ENCODE measurements at regions not wholly inside any gene's neighbourhood (a gene's known extent, or its start where the extent isn't known, plus 50 kb on each side); places are given as distances from the start of the nearest gene placed in this dataset.
"Not testable (repeated sequence)": the region's sequence is repeated elsewhere in the genome, so short reads cannot be mapped to it uniquely, and the experiment has no call there.

DNA sequence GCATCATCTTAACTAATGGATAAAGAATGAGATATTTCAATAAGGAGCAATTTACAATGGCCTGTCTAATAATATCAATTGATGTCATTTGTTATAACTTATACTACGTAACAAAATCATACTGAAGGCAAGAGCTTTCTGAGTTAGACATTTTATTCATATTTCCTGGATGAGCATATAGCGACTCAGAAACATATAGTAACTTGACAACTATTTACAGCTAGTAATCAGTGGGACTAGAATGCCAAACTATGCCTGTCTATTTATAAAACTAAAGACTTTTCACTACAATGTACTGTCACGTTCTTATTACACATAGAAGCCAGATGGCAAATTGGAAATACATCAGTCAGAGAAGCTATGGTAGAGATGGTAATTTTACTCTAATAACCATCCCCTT, 766.2 kb upstream of the TMEFF2 start:
- DNase-seq (ENCODE audit: low spot score), result no peak

DNA sequence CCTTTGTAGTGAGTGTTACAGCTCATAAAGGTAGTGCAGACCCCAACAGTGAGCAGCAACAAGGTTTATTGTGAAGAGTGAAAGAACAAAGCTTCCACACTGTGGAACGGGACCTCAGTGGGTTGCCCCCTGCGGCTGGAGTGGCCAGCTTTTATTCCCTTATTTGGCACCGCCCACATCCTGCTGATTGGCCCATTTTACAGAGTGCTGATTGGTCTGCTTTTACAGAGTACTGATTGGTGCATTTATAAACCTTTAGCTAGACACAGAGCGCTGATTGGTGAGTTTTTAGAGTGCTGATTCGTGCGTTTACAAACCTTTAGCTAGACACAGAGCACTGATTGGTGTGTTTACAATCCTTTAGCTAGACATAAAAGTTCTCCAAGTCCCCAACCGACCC, 763.9 kb upstream of the TMEFF2 start:
- DNase-seq (ENCODE audit: low spot score), result not testable (repeated sequence)

DNA sequence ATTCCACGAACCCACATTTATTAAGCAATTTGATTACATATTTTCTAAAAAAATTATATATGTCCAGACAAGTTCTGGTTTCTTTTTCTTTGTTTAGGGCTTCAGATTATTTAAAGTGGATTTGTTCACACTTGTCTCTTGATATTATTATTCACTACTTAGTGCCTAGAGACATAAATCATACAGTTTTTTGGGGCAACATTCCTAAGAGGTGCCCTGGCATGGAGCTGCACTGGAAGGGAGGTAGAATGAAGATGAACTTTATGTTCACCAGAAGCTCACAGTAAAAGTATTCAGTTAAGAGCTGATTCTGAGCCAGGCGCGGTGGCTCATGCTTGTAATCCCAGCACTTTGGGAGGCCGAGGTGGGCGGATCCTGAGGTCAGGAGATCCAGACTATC, 762.7 kb upstream of the TMEFF2 start:
- no peak for DNase-seq (ENCODE audit: low spot score)

DNA sequence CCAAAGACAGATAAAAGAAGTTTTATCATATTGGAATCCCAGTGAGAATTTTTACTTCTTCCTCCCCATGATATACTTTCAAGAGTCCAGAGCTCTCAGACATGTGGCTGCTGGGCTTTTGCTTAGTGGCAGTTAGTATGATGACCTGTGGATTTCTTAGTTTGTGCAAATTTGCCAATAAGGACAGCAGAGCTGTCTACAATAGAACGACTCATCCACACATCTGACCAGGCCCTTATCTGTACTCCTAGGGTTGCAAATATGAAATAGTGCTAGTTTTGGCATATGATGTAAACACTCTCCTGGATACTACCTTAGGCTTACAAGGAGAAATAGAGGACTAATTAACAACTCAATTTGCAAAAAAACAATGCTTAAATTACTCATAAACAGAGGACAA, 758.4 kb upstream of the TMEFF2 start:
- DNase-seq (ENCODE audit: low spot score), result no peak

DNA sequence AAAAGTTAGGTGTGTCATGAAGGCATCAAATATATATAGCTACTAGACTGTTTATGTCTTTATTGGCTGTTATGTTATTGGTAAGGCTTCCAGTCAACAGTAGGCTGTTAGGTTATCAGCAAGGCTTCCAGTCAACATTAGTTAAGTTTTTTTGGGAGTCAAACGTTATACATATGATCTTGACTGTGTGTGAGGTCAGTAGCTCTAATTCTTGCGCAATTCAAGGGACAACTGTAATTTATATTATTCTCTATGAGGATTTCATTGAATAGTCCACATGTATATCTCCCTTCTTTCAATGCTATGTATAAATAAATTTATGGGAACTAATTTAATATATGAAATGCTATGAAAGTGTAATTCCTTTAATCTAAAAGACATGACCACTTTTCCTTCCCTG, 757.5 kb upstream of the TMEFF2 start:
- no peak for DNase-seq (ENCODE audit: low spot score)

DNA sequence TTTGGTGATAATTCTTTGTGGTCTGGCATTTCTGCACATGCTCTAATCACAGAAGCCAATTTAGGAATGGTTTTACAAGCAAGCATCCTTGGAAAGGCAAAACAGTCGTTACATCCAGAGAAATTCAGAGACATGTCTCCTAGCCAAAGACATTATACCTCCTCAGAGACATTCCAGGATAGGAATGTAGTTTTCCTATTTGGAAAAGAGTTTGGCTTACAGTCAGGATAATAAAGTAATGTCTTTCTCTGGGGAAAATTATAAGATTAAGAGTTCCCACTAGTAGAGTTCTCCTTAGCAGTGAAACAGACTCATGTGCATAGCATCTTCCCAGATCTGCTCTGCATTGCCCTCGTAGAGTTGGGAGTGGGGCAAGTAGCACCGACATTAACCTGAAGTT, 753.6 kb upstream of the TMEFF2 start:
- no peak for DNase-seq (ENCODE audit: low spot score)

DNA sequence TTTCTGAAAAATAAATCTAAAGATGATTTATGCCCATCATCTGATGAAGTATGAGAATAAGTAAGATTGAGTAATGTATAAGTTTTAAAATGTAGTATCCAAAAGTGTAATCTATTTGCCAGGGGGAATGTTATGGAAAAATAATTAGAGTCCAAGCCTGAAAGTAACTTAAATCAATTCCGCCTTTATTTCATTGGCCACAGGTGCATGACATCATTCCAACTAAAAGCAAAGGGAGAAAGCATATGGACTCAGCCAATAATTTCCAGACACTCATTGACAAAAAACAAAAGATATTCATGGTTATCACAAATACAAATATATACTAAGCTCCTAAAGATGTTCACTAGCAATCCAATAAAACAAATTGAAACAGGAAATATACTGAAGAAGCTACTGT, 752.6 kb upstream of the TMEFF2 start:
- DNase-seq (ENCODE audit: low spot score), result no peak

DNA sequence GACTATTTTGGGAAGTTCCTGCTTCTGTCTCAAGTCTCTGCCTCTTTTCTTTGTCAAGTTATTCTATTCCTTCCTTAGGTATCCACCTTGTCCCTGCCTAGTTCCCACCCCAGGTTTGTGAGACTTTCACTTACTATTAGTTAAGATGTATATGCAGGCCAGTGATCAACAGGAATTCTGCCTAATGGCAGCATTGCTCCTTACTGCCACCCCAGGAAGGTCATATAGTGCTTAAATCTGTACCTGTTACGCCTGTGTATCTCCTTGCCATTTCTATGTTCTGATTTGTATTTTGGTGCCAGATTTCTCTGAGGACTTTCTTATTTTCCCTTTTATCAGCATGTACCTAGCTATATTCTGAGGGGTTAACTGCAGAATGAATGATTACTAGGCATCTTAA, 746.0 kb upstream of the TMEFF2 start:
- no peak for DNase-seq (ENCODE audit: low spot score)

DNA sequence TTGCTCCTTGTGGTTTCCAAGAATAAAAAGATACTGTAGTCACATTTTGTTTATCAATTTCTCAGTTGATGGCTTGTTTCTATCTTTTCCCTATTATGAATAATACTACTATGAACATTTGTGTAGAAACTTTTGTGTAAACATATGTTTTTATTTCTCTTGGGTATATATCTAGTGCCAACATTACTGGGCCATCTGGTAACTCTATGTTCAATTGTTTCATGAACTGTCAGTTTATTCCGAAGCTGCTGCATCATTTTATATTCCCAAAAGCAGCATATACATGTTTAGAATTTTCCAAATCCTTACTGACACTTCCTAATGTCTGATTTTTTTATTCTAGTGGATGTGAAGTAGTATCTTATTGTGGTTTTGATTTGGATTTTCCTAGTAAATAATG, 737.6 kb upstream of the TMEFF2 start:
- DNase-seq (ENCODE audit: low spot score), result no peak

DNA sequence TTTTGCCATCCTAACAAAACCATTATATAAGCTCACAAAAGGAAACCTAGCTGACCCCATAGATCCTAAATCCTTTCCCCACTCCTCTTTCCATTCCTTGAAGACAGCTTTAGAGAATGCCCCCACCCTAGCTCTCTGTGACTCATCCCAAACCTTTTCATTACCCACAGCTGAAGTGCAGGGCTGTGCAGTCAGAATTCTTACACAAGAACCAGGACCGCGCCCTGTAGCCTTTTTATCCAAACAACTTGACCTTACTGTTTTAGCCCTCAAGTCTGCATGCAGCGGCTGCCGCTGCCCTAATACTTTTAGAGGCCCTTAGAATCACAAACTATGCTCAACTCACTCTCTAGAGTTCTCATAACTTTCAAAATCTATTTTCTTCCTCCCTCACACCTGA, 726.9 kb upstream of the TMEFF2 start:
- DNase-seq (ENCODE audit: low spot score), result not testable (repeated sequence)

DNA sequence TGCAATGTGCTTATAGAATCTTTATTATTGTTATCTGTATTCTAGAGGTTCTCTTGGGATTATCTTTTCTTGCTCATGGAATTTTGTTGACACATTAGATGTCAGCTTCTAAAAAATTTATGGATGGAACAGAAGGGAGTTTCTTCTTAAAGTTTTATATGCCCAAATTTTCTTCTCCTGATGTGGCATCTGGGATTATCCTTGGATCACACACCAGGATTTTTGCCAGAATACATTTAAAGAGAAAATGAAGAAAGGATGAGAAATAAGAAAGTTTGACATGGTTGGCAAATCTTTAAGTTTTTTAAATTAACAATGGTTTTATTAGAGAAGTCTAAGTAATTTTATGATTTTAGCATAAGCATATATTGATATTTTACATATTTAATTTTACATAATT, 706.7 kb upstream of the TMEFF2 start:
- no peak for DNase-seq (ENCODE audit: low spot score)

DNA sequence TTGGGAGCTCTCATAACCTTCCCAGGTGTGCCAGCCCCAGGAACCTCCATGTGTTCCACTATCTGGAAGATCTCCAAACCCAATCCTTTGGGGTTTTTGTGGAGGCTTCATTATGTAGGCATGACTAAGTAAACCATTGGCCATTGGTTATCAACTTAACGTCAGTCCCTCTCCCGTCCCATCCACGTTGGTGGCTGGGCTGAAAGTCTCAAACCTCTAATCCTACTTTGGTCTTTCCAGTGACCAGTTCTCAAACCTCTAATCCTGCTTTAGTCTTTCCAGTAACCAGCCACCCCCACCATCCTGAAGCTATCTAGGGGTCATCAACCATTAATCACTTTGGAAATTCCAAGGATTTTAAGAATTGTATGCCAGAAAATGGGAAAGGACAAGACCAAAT, 704.7 kb upstream of the TMEFF2 start:
- no peak for DNase-seq (ENCODE audit: low spot score)

DNA sequence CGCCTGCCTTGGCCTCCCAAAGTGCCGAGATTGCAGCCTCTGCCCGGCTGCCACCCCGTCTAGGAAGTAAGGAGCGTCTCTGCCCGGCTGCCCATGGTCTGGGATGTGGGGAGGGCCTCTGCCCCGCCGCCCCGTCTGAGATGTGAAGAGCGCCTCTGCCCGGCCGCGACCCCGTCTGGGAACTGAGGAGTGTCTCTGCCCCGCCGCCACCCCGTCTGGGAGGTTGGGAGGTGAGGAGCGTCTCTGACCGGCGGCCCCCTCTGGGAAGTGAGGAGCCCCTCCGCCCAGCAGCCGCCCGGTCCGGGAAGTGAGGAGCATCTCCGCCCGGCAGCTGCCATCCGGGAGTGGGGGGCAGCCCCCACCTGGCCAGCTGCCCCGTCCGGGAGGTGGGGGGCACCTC, 699.2 kb upstream of the TMEFF2 start:
- DNase-seq (ENCODE audit: low spot score), result not testable (repeated sequence)

DNA sequence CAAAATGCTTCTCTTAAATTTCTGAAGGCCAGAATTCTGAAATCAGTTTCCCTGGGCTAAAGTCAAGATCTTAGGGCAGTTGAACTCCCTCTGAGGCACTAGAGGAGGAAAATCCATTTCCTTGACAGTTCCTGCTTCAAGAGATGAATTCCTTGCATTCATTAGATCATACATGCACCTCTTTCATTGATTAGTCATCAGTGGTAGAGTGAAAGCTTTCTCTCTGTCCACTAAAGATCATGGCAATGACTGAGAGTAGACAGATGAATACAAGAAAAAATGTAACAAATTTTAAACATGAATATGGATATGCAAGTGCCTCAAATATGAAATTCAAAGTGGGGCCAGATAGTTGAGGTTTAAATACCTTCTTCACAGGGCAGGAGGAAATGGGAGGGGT, 693.4 kb upstream of the TMEFF2 start:
- no peak for DNase-seq (ENCODE audit: low spot score)

DNA sequence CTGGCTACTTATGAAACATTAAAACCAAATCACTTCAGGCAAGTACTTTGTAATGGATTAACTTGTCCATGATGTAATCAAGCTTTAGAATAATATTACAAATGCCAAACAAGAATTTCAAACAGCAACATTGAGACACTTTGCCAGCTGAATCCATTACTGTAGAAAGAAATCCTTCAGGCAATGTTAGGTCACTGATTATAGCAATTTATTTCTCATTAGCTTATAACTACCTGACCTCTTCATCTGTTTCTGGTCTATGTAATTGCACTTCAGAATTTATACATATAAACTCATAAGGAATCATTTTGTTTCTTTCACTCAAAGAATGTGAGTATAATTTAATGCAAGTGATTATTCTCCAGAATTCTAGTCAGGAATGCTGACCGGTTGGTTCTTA, 692.6 kb upstream of the TMEFF2 start:
- no peak for DNase-seq (ENCODE audit: low spot score)

DNA sequence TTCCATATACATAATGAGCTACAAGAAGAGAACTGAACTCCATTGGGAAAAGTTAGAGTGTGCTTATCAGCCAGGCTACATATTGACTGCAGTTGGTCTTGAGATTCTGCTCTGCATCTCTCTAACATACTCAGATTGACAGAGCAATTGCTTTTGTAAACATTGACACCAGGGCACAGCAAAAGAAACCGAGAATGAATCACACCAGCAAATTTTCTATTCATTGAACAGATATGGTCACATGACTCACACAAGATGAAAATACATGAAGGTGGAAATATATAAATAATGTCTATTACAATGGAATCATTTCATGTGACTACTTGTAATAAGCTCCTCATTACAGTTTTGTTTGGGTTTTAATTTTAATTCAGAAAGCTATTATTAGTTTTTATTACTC, 691.9 kb upstream of the TMEFF2 start:
- no peak for DNase-seq (ENCODE audit: low spot score)

DNA sequence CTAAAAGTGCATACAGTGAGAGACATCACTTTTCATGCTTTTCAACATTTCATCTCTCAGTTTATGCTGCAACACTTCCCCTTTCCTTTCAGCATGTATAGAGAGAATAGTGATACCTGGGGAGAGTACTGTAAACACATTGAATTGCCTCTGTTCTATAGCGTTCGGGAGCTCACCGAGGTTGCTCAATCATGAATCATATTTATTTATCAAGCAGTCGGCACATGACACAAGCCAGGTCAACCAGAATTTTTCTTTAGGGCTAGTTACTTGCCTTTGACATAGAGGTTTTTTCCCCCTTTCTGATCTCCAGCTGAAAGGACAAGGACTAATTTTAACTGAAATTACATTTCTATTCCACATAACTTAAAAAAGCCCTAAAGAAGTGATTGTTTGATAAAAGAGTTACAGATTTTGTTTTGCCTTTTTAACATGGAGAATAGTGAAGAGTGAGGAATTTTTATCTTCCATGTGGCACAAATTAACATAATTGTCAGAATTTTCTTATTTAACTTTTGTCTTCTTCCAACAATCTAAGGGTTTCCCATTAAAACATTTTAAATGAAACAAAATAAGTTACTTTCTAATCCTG, 690.9 kb upstream of the TMEFF2 start:
- DNase-seq (ENCODE audit: low spot score), result no peak

DNA sequence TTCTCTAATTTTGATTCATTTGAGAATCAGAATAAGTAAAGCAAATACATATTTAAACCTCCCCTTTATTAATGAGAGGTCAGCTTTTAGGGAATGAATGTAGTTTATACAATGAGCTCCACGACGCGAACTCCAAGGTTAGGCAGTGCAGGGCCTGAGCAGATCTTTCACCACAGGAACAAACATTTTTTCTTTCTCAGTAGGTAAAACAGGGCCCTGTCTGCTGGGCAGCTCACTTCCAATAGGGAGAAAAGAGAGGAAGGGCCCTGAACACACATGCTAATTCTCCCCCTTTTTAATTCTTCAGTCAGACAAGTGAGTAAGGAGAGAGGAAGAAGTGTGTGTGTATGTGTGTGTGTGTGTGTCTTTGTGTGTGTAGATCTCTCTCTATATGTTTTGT, 682.4 kb upstream of the TMEFF2 start:
- no peak for DNase-seq (ENCODE audit: low spot score)

DNA sequence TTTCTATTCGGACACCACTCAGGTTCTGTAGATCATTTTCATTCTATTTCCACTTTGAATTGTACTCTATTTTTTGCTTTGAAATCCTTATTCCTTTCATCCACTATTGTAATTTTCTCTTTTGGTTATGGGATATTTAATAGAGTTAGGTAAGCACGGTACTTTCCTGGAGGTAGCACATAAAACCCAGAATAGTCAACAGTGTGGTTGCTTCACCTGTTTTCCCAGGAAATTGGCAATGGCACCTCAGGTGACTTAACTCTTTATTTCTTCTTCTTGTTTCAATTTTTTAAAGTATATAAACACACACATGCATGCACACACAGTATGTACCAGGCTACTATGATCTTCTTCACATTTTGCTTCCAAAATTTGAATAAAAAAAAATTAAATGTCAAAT, 682.0 kb upstream of the TMEFF2 start:
- no peak for DNase-seq (ENCODE audit: low spot score)

DNA sequence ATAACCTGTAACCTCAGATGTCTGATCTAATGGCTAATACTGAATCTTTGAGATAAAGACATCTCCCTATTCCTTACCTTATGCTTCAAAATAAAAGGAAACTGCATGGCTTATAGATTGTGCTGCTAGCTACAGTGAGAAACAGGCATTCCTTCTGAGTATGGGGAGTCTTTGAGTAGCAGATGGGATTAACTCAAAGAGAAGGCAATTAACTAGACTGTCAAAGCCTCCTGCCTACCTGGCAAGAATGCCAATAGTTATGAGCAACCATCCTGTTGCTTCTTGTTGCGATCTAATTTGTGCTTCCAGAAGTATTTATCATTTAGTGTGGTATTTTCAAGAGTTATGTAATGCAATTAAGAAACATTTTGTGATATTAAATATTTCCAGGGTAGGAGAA, 660.0 kb upstream of the TMEFF2 start:
- DNase-seq (ENCODE audit: low spot score), result no peak

DNA sequence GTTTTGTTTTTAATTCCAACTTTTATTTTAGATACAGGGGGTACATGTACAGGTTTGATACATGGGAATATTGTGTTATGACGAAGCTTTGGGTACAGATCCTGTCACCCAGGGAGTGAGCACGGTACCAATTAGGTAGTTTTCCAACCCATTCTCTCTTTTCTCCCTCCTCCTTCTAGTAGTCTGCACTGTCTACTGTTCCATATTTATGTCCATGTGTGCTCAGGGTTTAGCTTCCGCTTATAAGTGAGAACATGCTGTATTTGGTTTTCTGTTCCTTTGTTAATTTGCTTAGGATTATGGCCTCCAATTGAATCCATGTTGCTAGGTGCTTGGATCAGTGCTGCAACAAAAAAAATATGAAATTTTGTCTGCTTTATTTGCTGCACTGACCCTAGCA, 659.3 kb upstream of the TMEFF2 start:
- DNase-seq (ENCODE audit: low spot score), result no peak

DNA sequence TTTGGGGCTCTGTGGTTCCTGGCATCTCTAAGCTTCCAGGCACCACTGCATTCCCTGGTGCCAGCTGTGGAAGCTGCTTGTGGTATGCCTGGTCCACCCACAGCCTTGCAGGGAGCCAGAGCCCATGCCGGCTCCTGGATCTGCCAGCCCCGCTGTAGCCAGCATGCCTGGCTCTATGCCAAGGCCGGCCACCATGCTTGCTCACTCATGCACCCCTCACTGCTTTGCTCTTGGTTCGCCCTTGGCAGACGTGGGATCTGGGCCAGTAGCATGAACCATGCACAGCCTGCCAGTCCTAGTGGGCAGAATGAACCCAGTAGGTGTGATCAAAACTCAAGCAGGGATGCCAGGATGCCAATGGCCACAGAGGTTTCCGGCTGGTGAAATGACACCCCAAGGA, 634.2 kb upstream of the TMEFF2 start:
- DNase-seq (ENCODE audit: low spot score), result no peak

DNA sequence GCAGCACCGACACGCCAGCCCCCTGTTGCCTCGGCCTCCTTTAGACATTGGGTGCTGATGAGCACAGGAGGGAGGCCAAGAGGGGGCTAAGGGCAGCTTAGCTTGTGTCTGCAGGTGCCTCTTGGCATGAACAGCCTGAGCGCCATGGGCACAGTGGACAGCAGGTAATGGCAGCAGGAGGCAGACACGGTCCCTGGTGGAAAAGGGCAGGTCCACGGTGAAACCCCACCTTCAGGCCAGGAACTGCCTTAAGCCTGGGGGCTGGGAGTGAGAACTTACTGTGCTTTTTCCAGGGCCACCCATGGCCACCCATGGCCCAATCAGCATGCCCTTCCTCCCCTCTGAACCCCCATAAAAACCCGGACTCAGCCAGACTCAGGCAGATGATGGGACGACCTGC, 633.4 kb upstream of the TMEFF2 start:
- DNase-seq (ENCODE audit: low spot score), result no peak

DNA sequence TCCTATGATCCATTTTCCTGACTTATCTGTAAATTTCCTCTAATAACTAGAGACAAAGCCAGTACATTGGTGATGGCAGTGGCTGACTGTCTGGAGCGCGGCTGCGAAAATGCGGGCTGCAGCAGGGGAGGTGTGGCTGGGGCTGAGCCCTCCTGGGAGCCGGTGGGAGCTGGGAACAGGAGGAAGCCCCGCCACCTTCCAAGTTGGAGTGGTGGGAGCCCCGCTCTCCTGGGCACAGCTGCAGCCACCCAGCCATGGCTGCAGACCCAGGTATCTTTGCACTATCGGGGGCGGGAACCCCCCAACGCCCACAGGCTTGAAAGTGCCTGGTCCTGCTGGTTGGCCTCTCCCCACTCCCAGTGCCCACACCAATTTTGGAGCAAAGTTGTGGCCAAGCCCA, 633.0 kb upstream of the TMEFF2 start:
- no peak for DNase-seq (ENCODE audit: low spot score)

DNA sequence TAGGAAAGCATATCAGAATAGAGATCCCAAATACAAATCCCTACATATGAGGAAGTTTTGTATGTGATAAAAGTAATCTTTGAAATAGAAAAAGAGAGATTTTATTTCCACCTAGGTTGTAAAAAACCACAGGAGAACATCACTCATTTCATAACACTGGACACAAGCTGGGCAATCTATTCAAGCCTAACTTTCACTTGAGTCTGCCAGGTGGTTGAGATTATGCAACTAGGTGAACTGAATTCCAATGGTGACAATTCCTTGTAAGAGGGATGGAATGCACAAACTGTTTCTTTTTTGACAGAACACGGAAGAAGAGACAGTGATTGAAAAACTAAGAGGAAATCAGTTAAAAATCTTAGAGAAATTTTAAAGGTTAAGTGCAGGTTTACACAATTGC, 619.6 kb upstream of the TMEFF2 start:
- no peak for DNase-seq (ENCODE audit: low spot score)
